ENCODE measurements at regions not wholly inside any gene's neighbourhood (a gene's known extent, or its start where the extent isn't known, plus 50 kb on each side); places are given as distances from the start of the nearest gene placed in this dataset.
"Not testable (repeated sequence)": the region's sequence is repeated elsewhere in the genome, so short reads cannot be mapped to it uniquely, and the experiment has no call there.

DNA sequence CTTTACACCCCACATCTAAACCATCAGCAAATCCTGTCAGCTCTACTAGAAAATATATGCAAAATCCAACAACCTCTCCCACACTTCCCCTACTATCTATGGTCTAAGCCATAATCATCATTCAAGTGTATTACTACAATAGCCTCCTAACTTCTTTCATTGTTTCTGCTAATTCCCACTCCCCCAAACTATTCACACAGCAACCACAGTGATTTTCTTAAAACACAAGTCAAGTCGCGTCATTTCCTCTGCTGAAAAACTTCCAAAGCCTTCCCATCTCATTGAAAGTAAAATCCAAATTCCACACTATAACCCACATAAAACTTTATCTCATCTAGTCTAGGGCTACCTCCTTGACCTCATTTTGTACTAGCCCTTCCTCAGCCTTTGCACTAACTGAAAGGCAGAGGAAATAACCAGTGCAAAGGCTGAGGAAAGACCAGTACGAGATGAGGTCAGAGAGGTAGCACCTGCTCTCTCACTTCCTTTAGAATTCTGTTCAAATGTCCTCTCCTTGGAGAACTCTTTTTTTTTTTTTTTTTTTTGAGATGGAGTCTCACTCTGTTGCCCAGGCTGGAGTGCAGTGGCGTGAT is 65.5 kb upstream of the MDM1 start:
- Histone ChIP-seq H3K4me1 (ENCODE audit: control insufficient read depth in 1 of 2, insufficient read depth in 2 of 2, low read depth in 1 of 2, low read length in 1 of 2) (no peaks in the 10 kb centered on the region), H4K20me1 (ENCODE audit: insufficient read depth) (no peaks in the 10 kb centered on the region), H3K4me2 (no peak overlapping the region), H3F3A (replicated peaks; ENCODE audit: insufficient read depth) (no peaks in the 10 kb centered on the region), H2AFZ (ENCODE audit: low read depth) (no peak overlapping the region), H3K36me3 (replicated peaks in 1 of 2; ENCODE audit: control insufficient read depth in 1 of 2, insufficient read depth in 2 of 2, low read length in 1 of 2) (no peaks in the 10 kb centered on the region), H3K79me2 (ENCODE audit: insufficient read depth) (no peaks in the 10 kb centered on the region), H3K9me3 (no peaks in the 10 kb centered on the region), H3K27ac (ENCODE audit: low read depth in 2 of 2, low read length in 1 of 2) (no peak overlapping the region), H3K9ac (no peak overlapping the region), H3K27me3 (ENCODE audit: insufficient read depth) (no peaks in the 10 kb centered on the region), H3K4me3 (ENCODE audit: low read depth in 2 of 2, low read length in 1 of 2) (no peak overlapping the region), H3K9me2 (no peaks in the 10 kb centered on the region)
- CTCF ChIA-PET, result no interaction called here
- no peak for DNase-seq
- TF ChIP-seq TCF12 (IDR thresholded peaks at IDR 0.05), result no peak
- no peak for TF ChIP-seq RXRA (IDR thresholded peaks at IDR 0.05; ENCODE audit: borderline replicate concordance, low read depth)
- TF ChIP-seq SIN3A (IDR thresholded peaks at IDR 0.05; ENCODE audit: borderline replicate concordance, low read depth, low read length), result no peak
- TF ChIP-seq, protein P1, sequence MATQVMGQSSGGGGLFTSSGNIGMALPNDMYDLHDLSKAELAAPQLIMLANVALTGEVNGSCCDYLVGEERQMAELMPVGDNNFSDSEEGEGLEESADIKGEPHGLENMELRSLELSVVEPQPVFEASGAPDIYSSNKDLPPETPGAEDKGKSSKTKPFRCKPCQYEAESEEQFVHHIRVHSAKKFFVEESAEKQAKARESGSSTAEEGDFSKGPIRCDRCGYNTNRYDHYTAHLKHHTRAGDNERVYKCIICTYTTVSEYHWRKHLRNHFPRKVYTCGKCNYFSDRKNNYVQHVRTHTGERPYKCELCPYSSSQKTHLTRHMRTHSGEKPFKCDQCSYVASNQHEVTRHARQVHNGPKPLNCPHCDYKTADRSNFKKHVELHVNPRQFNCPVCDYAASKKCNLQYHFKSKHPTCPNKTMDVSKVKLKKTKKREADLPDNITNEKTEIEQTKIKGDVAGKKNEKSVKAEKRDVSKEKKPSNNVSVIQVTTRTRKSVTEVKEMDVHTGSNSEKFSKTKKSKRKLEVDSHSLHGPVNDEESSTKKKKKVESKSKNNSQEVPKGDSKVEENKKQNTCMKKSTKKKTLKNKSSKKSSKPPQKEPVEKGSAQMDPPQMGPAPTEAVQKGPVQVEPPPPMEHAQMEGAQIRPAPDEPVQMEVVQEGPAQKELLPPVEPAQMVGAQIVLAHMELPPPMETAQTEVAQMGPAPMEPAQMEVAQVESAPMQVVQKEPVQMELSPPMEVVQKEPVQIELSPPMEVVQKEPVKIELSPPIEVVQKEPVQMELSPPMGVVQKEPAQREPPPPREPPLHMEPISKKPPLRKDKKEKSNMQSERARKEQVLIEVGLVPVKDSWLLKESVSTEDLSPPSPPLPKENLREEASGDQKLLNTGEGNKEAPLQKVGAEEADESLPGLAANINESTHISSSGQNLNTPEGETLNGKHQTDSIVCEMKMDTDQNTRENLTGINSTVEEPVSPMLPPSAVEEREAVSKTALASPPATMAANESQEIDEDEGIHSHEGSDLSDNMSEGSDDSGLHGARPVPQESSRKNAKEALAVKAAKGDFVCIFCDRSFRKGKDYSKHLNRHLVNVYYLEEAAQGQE (IDR thresholded peaks at IDR 0.05; ENCODE audit: low read depth, low read length), result no peak
- TF ChIP-seq, protein P2, sequence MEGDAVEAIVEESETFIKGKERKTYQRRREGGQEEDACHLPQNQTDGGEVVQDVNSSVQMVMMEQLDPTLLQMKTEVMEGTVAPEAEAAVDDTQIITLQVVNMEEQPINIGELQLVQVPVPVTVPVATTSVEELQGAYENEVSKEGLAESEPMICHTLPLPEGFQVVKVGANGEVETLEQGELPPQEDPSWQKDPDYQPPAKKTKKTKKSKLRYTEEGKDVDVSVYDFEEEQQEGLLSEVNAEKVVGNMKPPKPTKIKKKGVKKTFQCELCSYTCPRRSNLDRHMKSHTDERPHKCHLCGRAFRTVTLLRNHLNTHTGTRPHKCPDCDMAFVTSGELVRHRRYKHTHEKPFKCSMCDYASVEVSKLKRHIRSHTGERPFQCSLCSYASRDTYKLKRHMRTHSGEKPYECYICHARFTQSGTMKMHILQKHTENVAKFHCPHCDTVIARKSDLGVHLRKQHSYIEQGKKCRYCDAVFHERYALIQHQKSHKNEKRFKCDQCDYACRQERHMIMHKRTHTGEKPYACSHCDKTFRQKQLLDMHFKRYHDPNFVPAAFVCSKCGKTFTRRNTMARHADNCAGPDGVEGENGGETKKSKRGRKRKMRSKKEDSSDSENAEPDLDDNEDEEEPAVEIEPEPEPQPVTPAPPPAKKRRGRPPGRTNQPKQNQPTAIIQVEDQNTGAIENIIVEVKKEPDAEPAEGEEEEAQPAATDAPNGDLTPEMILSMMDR (IDR thresholded peaks at IDR 0.05), result no peak
- no peak for TF ChIP-seq FOXM1 (IDR thresholded peaks at IDR 0.05; ENCODE audit: low read depth)
- TF ChIP-seq, protein P3, sequence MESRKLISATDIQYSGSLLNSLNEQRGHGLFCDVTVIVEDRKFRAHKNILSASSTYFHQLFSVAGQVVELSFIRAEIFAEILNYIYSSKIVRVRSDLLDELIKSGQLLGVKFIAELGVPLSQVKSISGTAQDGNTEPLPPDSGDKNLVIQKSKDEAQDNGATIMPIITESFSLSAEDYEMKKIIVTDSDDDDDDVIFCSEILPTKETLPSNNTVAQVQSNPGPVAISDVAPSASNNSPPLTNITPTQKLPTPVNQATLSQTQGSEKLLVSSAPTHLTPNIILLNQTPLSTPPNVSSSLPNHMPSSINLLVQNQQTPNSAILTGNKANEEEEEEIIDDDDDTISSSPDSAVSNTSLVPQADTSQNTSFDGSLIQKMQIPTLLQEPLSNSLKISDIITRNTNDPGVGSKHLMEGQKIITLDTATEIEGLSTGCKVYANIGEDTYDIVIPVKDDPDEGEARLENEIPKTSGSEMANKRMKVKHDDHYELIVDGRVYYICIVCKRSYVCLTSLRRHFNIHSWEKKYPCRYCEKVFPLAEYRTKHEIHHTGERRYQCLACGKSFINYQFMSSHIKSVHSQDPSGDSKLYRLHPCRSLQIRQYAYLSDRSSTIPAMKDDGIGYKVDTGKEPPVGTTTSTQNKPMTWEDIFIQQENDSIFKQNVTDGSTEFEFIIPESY (IDR thresholded peaks at IDR 0.05; ENCODE audit: borderline replicate concordance, low read depth), result no peak
- no peak for TF ChIP-seq FOSL2 (IDR thresholded peaks at IDR 0.05; ENCODE audit: borderline replicate concordance, low read depth)
- POLR2A ChIA-PET, result no interaction called here
- 92% methylated on average over 4 of the region's 4 CpGs for WGBS (ENCODE audit: low lambda C conversion rate)

DNA sequence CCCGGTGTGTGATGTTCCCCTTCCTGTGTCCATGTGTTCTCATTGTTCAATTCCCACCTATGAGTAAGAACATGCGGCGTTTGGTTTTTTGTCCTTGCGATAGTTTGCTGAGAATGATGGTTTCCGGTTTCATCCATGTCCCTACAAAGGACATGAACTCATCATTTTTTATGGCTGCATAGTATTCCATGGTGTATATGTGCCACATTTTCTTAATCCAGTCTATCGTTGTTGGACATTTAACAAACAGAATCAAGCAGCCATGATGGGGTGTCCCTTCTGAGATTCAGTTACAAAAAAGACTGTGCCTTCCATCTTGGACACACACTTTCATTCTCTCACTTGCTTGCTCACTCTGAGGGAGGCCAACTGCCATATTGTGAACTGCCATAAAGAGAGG is 66.5 kb upstream of the MDM1 start:
- H3K4me2 ChIP-seq; H3K4me3 ChIP-seq (ENCODE audit: low read depth in 2 of 2, low read length in 1 of 2); CTCF ChIA-PET; H2AFZ ChIP-seq (ENCODE audit: low read depth); H3K9ac ChIP-seq; H3K4me1 ChIP-seq (ENCODE audit: control insufficient read depth in 1 of 2, insufficient read depth in 2 of 2, low read depth in 1 of 2, low read length in 1 of 2); H3K36me3 ChIP-seq (replicated peaks in 1 of 2; ENCODE audit: control insufficient read depth in 1 of 2, insufficient read depth in 2 of 2, low read length in 1 of 2); H3F3A ChIP-seq (replicated peaks; ENCODE audit: insufficient read depth); H3K9me3 ChIP-seq; H3K9me2 ChIP-seq; H3K27me3 ChIP-seq (ENCODE audit: insufficient read depth); H4K20me1 ChIP-seq (ENCODE audit: insufficient read depth); DNase-seq; H3K27ac ChIP-seq (ENCODE audit: low read depth in 2 of 2, low read length in 1 of 2); POLR2A ChIA-PET; H3K79me2 ChIP-seq (ENCODE audit: insufficient read depth): not testable (repeated sequence)
- 79% methylated on average over 6 of the region's 6 CpGs for WGBS (ENCODE audit: low lambda C conversion rate)
